HG02840 (cell line): ENCODE measurements at regions not wholly inside any gene's neighbourhood (a gene's known extent, or its start where the extent isn't known, plus 50 kb on each side); places are given as distances from the start of the nearest gene placed in this dataset.
"Not testable (repeated sequence)": the region's sequence is repeated elsewhere in the genome, so short reads cannot be mapped to it uniquely, and the experiment has no call there.

ENCODE experiments used
- ATAC-seq: cut with Tn5 transposase; IDR thresholded peaks from one replicate; pipeline ENCODE4 v1.9.1; 2021; ENCODE audit warnings: mild to moderate bottlenecking, moderate library complexity, moderate number of reproducible peaks; ENCODE audit not compliant: unreplicated experiment, low FRiP score

- ATAC-seq = no peak
Measured at GRCh38 chr2:128503399-128504245, 185.0 kb upstream of the HS6ST1 start.

GRCh38 chr2:128504246-128505149 lies 185.8 kb upstream of the HS6ST1 start:
- no peak for ATAC-seq

- no peak for ATAC-seq
Measured at GRCh38 chr2:128505150-128505490, 186.5 kb upstream of the HS6ST1 start.

- ATAC-seq = no peak
Measured at GRCh38 chr2:128505575-128506526, 187.2 kb upstream of the HS6ST1 start.

GRCh38 chr2:128506534-128506933 lies 187.9 kb upstream of the HS6ST1 start:
- ATAC-seq = no peak

GRCh38 chr2:128510701-128511397 lies 192.2 kb upstream of the HS6ST1 start:
- ATAC-seq = no peak

GRCh38 chr2:128511731-128512378 lies 193.2 kb upstream of the HS6ST1 start:
- ATAC-seq = no peak

GRCh38 chr2:128512379-128513115 lies 193.9 kb upstream of the HS6ST1 start:
- no peak for ATAC-seq

GRCh38 chr2:128513116-128513960 lies 194.7 kb upstream of the HS6ST1 start:
- no peak for ATAC-seq

GRCh38 chr2:128513961-128514283 lies 195.3 kb upstream of the HS6ST1 start:
- no peak for ATAC-seq

GRCh38 chr2:128514555-128514955 lies 195.9 kb upstream of the HS6ST1 start:
- ATAC-seq = no peak

GRCh38 chr2:128516938-128517337 lies 198.3 kb upstream of the HS6ST1 start:
- ATAC-seq = no peak

GRCh38 chr2:128519028-128519427 lies 200.4 kb upstream of the HS6ST1 start:
- not testable (repeated sequence) for ATAC-seq

GRCh38 chr2:128519517-128520215 lies 201.0 kb upstream of the HS6ST1 start:
- ATAC-seq = no peak

- no peak for ATAC-seq
Measured at GRCh38 chr2:128520340-128520739, 201.7 kb upstream of the HS6ST1 start.

- ATAC-seq = peak; percentile 90
Measured at GRCh38 chr2:128520791-128521190, 202.1 kb upstream of the HS6ST1 start.

- ATAC-seq = no peak
Measured at GRCh38 chr2:128521482-128521881, 202.8 kb upstream of the HS6ST1 start.
